Transverse colon (tissue), 4 donors: ENCODE measurements at regions not wholly inside any gene's neighbourhood (a gene's known extent, or its start where the extent isn't known, plus 50 kb on each side); places are given as distances from the start of the nearest gene placed in this dataset.

ENCODE experiments used
- POLR2AphosphoS5 ChIP-seq, 3 donors: sonication (generic); formaldehyde crosslinking; IDR thresholded peaks; one replicate each; pipeline ENCODE4 v1.6.1; 2016; ENCODE audit warnings: antibody characterized with exemption in 3 of 3
- TF ChIP-seq, protein P1 (sequence below), 5 experiments: fragments of 200-600 bp in 3 of 5; fragments of 450-650 bp in 2 of 5; sonication (generic) in 3 of 5; IDR thresholded peaks; 1 replicate in 2 of 5; 2 replicates in 3 of 5; pipeline ENCODE4 v1.5.1; 2016 to 2017; ENCODE audit warnings: antibody characterized with exemption in 5 of 5, inconsistent platforms in 3 of 5, mild to moderate bottlenecking in 2 of 5, moderate library complexity in 1 of 5

DNA sequence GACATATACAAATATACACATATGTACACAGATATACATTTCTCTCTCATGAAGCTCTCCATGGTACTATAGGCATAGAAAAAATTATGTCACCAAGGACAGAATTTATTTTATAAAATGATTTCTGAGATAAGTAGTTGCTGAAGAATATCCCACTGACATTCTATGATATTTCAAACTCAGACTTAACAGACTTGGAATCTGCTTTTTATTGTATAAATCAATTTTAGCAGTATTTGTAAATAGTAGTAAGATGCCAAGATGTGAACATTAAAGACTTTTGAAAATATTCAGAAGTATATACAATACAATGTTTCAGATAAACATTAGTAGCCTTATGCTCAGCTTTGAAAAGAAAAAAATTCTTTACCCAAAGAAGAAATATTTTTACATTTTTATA, 107.4 kb upstream of the ARGLU1 start:
- no peak for TF ChIP-seq POLR2AphosphoS5 (IDR thresholded peaks at IDR 0.05)
- TF ChIP-seq, protein P1, sequence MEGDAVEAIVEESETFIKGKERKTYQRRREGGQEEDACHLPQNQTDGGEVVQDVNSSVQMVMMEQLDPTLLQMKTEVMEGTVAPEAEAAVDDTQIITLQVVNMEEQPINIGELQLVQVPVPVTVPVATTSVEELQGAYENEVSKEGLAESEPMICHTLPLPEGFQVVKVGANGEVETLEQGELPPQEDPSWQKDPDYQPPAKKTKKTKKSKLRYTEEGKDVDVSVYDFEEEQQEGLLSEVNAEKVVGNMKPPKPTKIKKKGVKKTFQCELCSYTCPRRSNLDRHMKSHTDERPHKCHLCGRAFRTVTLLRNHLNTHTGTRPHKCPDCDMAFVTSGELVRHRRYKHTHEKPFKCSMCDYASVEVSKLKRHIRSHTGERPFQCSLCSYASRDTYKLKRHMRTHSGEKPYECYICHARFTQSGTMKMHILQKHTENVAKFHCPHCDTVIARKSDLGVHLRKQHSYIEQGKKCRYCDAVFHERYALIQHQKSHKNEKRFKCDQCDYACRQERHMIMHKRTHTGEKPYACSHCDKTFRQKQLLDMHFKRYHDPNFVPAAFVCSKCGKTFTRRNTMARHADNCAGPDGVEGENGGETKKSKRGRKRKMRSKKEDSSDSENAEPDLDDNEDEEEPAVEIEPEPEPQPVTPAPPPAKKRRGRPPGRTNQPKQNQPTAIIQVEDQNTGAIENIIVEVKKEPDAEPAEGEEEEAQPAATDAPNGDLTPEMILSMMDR (IDR thresholded peaks at IDR 0.05) = no peak
